Stimulated activated naive CD8-positive, alpha-beta T cell treated with anti-CD3 and anti-CD28 coated beads, Interleukin-15, Interleukin-2, amounts not matched to agents 100 ng/mL and 50 ng/mL, for 24 hours (primary cell): ENCODE measurements at regions not wholly inside any gene's neighbourhood (a gene's known extent, or its start where the extent isn't known, plus 50 kb on each side); places are given as distances from the start of the nearest gene placed in this dataset.
"Not testable (repeated sequence)": the region's sequence is repeated elsewhere in the genome, so short reads cannot be mapped to it uniquely, and the experiment has no call there.

ENCODE experiments used
- H3K27ac Mint-ChIP-seq: one replicate; pipeline ENCODE4 v1.8.0; 2021; ENCODE audit warnings: mild to moderate bottlenecking, mixed read lengths
- H3K27me3 Mint-ChIP-seq: one replicate; pipeline ENCODE4 v1.8.0; 2021; ENCODE audit warnings: mixed read lengths
- H3K36me3 Mint-ChIP-seq: one replicate; pipeline ENCODE4 v1.8.0; 2021; ENCODE audit warnings: low read depth, mixed read lengths
- H3K4me1 Mint-ChIP-seq: one replicate; pipeline ENCODE4 v1.8.0; 2021; ENCODE audit warnings: low read depth, mixed read lengths
- H3K4me3 Mint-ChIP-seq: one replicate; pipeline ENCODE4 v1.8.0; 2021; ENCODE audit warnings: mild to moderate bottlenecking, mixed read lengths
- H3K9me3 Mint-ChIP-seq: one replicate; pipeline ENCODE4 v1.8.0; 2021; ENCODE audit warnings: mixed read lengths

DNA sequence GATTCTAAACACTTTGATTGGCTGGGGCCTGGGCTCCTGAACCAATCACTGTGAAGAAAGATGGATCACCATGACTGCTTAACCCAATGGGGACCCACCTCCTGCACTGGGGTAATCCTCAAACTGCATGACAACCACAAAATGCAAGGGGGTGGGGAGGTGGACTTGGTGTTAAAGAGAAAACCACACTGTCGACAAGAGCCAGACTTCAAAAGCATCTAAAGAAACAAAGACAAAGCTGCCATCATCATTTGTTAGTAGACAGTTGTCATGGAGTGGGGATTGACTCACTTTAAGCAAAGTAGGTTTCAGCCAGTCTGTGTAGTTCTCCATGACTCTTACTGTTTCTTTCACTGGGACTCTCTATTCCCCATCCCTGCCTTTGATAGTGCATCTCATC lies 433.8 kb downstream of the PLPP3 start:
- no peak overlapping the region for H3K27ac Mint-ChIP-seq
- H3K9me3 Mint-ChIP-seq = no peaks in the 10 kb centered on the region
- no peaks in the 10 kb centered on the region for H3K36me3 Mint-ChIP-seq
- H3K4me3 Mint-ChIP-seq = no peak overlapping the region
- H3K4me1 Mint-ChIP-seq = no peaks in the 10 kb centered on the region
- H3K27me3 Mint-ChIP-seq = no peaks in the 10 kb centered on the region

GRCh38 chr1:56142301-56142700 lies 437.1 kb downstream of the PLPP3 start:
- H3K4me3 Mint-ChIP-seq = no peak overlapping the region
- H3K9me3 Mint-ChIP-seq = no peaks in the 10 kb centered on the region
- H3K4me1 Mint-ChIP-seq = no peaks in the 10 kb centered on the region
- no peaks in the 10 kb centered on the region for H3K36me3 Mint-ChIP-seq
- no peaks in the 10 kb centered on the region for H3K27me3 Mint-ChIP-seq
- H3K27ac Mint-ChIP-seq = no peak overlapping the region

- Mint-ChIP-seq H3K36me3 (no peaks in the 10 kb centered on the region), H3K27me3 (no peaks in the 10 kb centered on the region), H3K4me3 (no peak overlapping the region), H3K27ac (no peak overlapping the region), H3K9me3 (no peaks in the 10 kb centered on the region), H3K4me1 (no peaks in the 10 kb centered on the region)
Measured at GRCh38 chr1:56139836-56140235, 439.5 kb downstream of the PLPP3 start.

DNA sequence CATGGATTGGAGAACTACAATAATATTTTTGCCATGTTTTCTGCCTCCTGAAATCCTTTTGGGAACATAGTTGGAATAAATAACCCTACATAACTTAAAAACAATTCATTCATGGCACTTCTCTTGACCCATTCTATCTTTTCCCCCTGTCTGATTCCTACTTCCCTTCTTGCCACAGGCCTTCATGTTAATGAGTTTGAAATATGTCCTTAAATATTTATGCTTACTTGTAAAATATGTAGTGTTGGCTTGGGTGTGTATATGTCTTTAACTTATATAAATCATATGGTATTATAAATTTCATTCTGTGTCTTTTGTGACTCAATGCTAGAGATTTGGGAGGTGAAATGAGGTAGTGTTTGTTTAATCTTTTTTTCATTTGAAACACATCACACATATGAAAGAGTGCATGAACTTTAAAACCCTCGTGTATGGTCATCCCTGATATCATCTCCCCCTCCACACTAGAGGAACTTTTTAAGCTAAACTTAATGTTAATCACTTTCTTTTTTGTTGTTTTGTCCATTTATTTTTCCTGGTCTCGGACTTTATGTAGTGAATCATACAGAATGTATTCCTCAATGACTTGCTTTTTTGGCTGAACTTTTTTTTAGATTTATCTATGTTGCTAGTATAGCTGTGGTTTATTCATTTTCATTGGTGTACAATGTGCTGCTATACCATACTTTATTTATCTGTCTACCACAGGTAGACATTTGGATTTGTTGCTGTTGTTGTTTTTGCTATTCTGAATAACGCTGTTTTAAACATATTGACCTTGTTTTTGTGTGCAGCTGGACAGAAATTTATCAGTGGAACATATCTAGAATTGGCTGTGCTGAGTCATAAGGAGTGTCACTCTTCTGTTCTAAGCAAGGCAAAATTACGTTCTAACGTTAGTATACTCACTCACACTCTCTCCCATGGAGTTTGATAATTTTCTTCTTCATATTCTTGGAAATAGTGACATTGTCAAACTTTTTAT lies 441.6 kb downstream of the PLPP3 start:
- Mint-ChIP-seq H3K4me1 (no peaks in the 10 kb centered on the region), H3K27ac (no peak overlapping the region), H3K27me3 (no peaks in the 10 kb centered on the region), H3K4me3 (no peak overlapping the region), H3K9me3 (no peaks in the 10 kb centered on the region), H3K36me3 (no peaks in the 10 kb centered on the region)

GRCh38 chr1:56137090-56137489 lies 442.3 kb downstream of the PLPP3 start:
- no peaks in the 10 kb centered on the region for H3K9me3 Mint-ChIP-seq
- H3K27me3 Mint-ChIP-seq = no peaks in the 10 kb centered on the region
- H3K36me3 Mint-ChIP-seq = no peaks in the 10 kb centered on the region
- no peak overlapping the region for H3K4me3 Mint-ChIP-seq
- H3K27ac Mint-ChIP-seq = no peak overlapping the region
- H3K4me1 Mint-ChIP-seq = no peaks in the 10 kb centered on the region

- no peaks in the 10 kb centered on the region for H3K4me1 Mint-ChIP-seq
- H3K4me3 Mint-ChIP-seq = no peak overlapping the region
- H3K9me3 Mint-ChIP-seq = no peaks in the 10 kb centered on the region
- H3K27ac Mint-ChIP-seq = no peak overlapping the region
- H3K27me3 Mint-ChIP-seq = no peaks in the 10 kb centered on the region
- H3K36me3 Mint-ChIP-seq = no peaks in the 10 kb centered on the region
Measured at GRCh38 chr1:56135864-56136147, 443.6 kb downstream of the PLPP3 start.

- Mint-ChIP-seq H3K27ac (no peak overlapping the region), H3K4me1 (no peaks in the 10 kb centered on the region), H3K36me3 (no peaks in the 10 kb centered on the region), H3K4me3 (no peak overlapping the region), H3K27me3 (no peaks in the 10 kb centered on the region), H3K9me3 (no peaks in the 10 kb centered on the region)
Measured at GRCh38 chr1:56135069-56135863, 444.1 kb downstream of the PLPP3 start.

GRCh38 chr1:56133522-56134472 lies 445.6 kb downstream of the PLPP3 start:
- Mint-ChIP-seq H3K9me3 (no peaks in the 10 kb centered on the region), H3K36me3 (no peaks in the 10 kb centered on the region), H3K4me1 (no peaks in the 10 kb centered on the region), H3K27me3 (peaks cover 4% of the 10 kb centered on the region), H3K4me3 (no peak overlapping the region), H3K27ac (no peak overlapping the region)

DNA sequence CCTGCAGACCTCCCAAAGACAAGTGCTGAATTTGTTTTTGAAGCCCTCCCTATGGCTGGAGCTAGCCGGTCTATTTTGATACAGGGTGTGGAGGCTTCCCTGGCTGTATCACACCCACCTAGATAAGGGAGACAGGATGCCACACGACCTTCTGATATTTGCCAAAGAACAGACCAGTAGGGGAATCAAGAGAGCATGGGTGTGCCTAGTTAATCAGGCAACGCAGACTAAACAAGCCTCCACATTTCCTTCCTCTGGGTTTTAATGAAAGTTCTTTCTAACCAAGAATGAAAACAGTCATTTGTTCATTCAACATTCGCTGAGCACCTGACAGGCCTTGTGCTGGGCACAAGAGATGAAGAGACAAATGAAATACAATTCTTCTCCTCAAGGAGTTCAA lies 446.8 kb downstream of the PLPP3 start:
- H3K9me3 Mint-ChIP-seq = no peaks in the 10 kb centered on the region
- no peak overlapping the region for H3K27ac Mint-ChIP-seq
- no peaks in the 10 kb centered on the region for H3K4me1 Mint-ChIP-seq
- H3K27me3 Mint-ChIP-seq = peaks cover 4% of the 10 kb centered on the region
- H3K36me3 Mint-ChIP-seq = no peaks in the 10 kb centered on the region
- H3K4me3 Mint-ChIP-seq = no peak overlapping the region

DNA sequence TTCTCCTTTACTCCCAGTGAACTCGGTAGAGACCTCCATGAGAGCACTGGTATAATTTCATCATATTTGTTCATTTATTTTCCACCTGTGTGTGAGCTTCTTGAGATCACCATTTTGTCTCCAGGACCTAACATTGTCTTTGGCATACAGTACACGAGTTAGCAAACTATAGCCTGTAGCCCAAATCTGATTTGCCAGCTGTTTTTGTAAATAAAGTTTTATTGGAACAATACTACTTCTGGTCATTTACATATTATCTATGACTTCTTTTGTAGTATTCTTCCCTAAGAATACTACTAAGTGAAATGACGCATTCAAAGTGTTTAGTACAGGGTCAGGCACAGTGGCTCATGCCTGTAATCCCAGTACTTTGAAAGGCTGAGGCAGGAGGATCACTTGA lies 449.5 kb downstream of the PLPP3 start:
- no peaks in the 10 kb centered on the region for H3K9me3 Mint-ChIP-seq
- H3K27me3 Mint-ChIP-seq = peaks cover 4% of the 10 kb centered on the region
- H3K4me3 Mint-ChIP-seq = no peak overlapping the region
- H3K36me3 Mint-ChIP-seq = no peaks in the 10 kb centered on the region
- no peaks in the 10 kb centered on the region for H3K4me1 Mint-ChIP-seq
- H3K27ac Mint-ChIP-seq = no peak overlapping the region

- H3K4me3 Mint-ChIP-seq = no peak overlapping the region
- H3K27me3 Mint-ChIP-seq = peaks cover 4% of the 10 kb centered on the region
- H3K36me3 Mint-ChIP-seq = no peaks in the 10 kb centered on the region
- H3K27ac Mint-ChIP-seq = no peak overlapping the region
- peaks cover 5% of the 10 kb centered on the region for H3K9me3 Mint-ChIP-seq
- H3K4me1 Mint-ChIP-seq = no peaks in the 10 kb centered on the region
Measured at GRCh38 chr1:56125316-56125715, 454.0 kb downstream of the PLPP3 start.

GRCh38 chr1:56123826-56124225 lies 455.5 kb downstream of the PLPP3 start:
- H3K27me3 Mint-ChIP-seq = no peaks in the 10 kb centered on the region
- no peaks in the 10 kb centered on the region for H3K36me3 Mint-ChIP-seq
- H3K9me3 Mint-ChIP-seq = peaks cover 5% of the 10 kb centered on the region
- no peak overlapping the region for H3K27ac Mint-ChIP-seq
- H3K4me1 Mint-ChIP-seq = no peaks in the 10 kb centered on the region
- no peak overlapping the region for H3K4me3 Mint-ChIP-seq

- no peaks in the 10 kb centered on the region for H3K36me3 Mint-ChIP-seq
- no peaks in the 10 kb centered on the region for H3K27me3 Mint-ChIP-seq
- no peak overlapping the region for H3K27ac Mint-ChIP-seq
- H3K4me1 Mint-ChIP-seq = no peaks in the 10 kb centered on the region
- H3K4me3 Mint-ChIP-seq = no peak overlapping the region
- peaks cover 5% of the 10 kb centered on the region for H3K9me3 Mint-ChIP-seq
Measured at GRCh38 chr1:56123421-56123820, 455.9 kb downstream of the PLPP3 start.

GRCh38 chr1:56120021-56120420 lies 459.3 kb downstream of the PLPP3 start:
- Mint-ChIP-seq H3K4me1 (no peaks in the 10 kb centered on the region), H3K36me3 (no peaks in the 10 kb centered on the region), H3K9me3 (peaks cover 16% of the 10 kb centered on the region), H3K4me3 (no peak overlapping the region), H3K27me3 (peaks cover 5% of the 10 kb centered on the region), H3K27ac (no peak overlapping the region)

DNA sequence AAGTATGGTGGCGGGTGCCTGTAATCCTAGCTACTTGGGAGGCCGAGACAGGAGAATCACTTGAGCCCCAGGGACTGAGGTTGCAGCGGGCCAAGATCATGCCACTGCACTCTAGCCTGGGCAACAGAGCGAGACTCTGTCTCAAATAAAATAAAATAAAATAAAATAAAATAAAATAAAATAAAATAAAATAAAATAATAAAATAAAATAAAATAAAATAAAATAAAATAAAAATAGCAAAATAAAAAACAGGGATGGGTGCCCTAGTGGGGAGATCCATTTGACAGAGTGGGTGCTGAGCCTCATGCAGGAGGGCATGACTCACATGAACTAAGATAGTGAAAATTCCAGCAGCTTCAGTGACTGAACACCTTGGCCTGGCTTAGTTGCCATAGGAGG lies 460.7 kb downstream of the PLPP3 start:
- not testable (repeated sequence) for H3K4me3 Mint-ChIP-seq, H3K4me1 Mint-ChIP-seq, H3K27ac Mint-ChIP-seq, H3K36me3 Mint-ChIP-seq, H3K27me3 Mint-ChIP-seq
- peaks cover 16% of the 10 kb centered on the region for H3K9me3 Mint-ChIP-seq
